Psoas muscle (tissue), 7 donors: ENCODE measurements at regions not wholly inside any gene's neighbourhood (a gene's known extent, or its start where the extent isn't known, plus 50 kb on each side); places are given as distances from the start of the nearest gene placed in this dataset.

ENCODE experiments used
- ATAC-seq, 4 donors: fragments of 200-7000 bp; cut with Tn5 transposase; one replicate each; pipeline ENCODE4 v1.9.1; 2020; ENCODE audit warnings: moderate library complexity in 3 of 4, mild to moderate bottlenecking in 2 of 4
- DNase-seq, 2 donors: peaks; one replicate each; pipeline ENCODE4 v3.0.0-alpha.2; 2020
- H3K27ac ChIP-seq: fragments of 200-600 bp; one replicate; pipeline ENCODE4 v1.8.0; 2022
- H3K27me3 ChIP-seq, 3 donors: fragments of 200-600 bp in 1 of 3; one replicate each; pipeline versions ENCODE4 v1.6.1 to v1.8.0; 2013 to 2022; ENCODE audit warnings: low read length in 2 of 3, mild to moderate bottlenecking in 2 of 3, moderate library complexity in 1 of 3; ENCODE audit not compliant: insufficient read depth in 3 of 3
- H3K36me3 ChIP-seq, 2 donors: fragments of 200-600 bp in 1 of 2; one replicate each; pipeline versions ENCODE4 v1.6.1 to v1.8.0; 2013 to 2022; ENCODE audit warnings: low read depth in 1 of 2, mild to moderate bottlenecking in 1 of 2, moderate library complexity in 1 of 2; ENCODE audit not compliant: insufficient read depth in 1 of 2
- H3K4me1 ChIP-seq: fragments of 200-600 bp; one replicate; pipeline ENCODE4 v1.8.0; 2022
- H3K4me3 ChIP-seq: fragments of 200-600 bp; one replicate; pipeline ENCODE4 v1.8.0; 2022; ENCODE audit warnings: mild to moderate bottlenecking
- H3K9me3 ChIP-seq: fragments of 200-600 bp; one replicate; pipeline ENCODE4 v1.8.0; 2022
- WGBS, 3 donors: extraction: QIAGEN DNeasy Blood & Tissue Kit; methylation state at CpG; one replicate each; pipeline versions ENCODE4 v1.1.6 to v1.1.7; 2013; 5-methylcytosine and 5-hydroxymethylcytosine counted together
- intact Hi-C, 2 donors: fragments of 100-400 bp; cut with DNase I; formaldehyde crosslinking; loops; one replicate each; pipeline versions ENCODE4 v1.11.0 to v1.14.2; 2022
- TF ChIP-seq, protein P1 (sequence below): fragments of 200-600 bp; IDR thresholded peaks from one replicate; pipeline ENCODE4 v1.8.0; 2022; ENCODE audit warnings: antibody characterized with exemption
- donor health status: healthy with polysubstance abuse.
- donor health status: DM: no; HTN: no; CAD: no; lungs with moderate emphysema.
- donor health status: Bipolar disorder and iron deficiency.
- donor health status: healthy.
- donor health status: DM: yes; HTN: yes; CAD: no.
- donor health status: DM: no; HTN: no; CAD: no.
- donor health status: DM: yes; HTN: yes; CAD: no.

GRCh38 chr7:54394834-54395233 lies 147.3 kb upstream of the VSTM2A start:
- Histone ChIP-seq H3K4me1 (no peaks in the 10 kb centered on the region), H3K36me3 (no peaks in the 10 kb centered on the region), H3K27ac (no peak overlapping the region), H3K4me3 (no peak overlapping the region), H3K27me3 (no peaks in the 10 kb centered on the region), H3K9me3 (no peaks in the 10 kb centered on the region)
- 84 to 92% (median 86%) methylated on average over 4 of the region's 4 CpGs for WGBS, 3 donors
- ATAC-seq = no peak
- TF ChIP-seq, protein P1, sequence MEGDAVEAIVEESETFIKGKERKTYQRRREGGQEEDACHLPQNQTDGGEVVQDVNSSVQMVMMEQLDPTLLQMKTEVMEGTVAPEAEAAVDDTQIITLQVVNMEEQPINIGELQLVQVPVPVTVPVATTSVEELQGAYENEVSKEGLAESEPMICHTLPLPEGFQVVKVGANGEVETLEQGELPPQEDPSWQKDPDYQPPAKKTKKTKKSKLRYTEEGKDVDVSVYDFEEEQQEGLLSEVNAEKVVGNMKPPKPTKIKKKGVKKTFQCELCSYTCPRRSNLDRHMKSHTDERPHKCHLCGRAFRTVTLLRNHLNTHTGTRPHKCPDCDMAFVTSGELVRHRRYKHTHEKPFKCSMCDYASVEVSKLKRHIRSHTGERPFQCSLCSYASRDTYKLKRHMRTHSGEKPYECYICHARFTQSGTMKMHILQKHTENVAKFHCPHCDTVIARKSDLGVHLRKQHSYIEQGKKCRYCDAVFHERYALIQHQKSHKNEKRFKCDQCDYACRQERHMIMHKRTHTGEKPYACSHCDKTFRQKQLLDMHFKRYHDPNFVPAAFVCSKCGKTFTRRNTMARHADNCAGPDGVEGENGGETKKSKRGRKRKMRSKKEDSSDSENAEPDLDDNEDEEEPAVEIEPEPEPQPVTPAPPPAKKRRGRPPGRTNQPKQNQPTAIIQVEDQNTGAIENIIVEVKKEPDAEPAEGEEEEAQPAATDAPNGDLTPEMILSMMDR = no peak
- intact Hi-C loops = no loop called here
- DNase-seq = no peak

GRCh38 chr7:54397836-54398612 lies 144.2 kb upstream of the VSTM2A start:
- ATAC-seq (no peak), DNase-seq (no peak)
- no peak overlapping the region for H3K27ac ChIP-seq
- TF ChIP-seq, protein P1 = no peak
- H3K4me1 ChIP-seq = no peaks in the 10 kb centered on the region
- H3K9me3 ChIP-seq = no peaks in the 10 kb centered on the region
- WGBS, 3 donors = 77 to 84% (median 83%) methylated on average over 6 of the region's 6 CpGs
- no peaks in the 10 kb centered on the region for H3K27me3 ChIP-seq
- intact Hi-C loops = no loop called here
- no peak overlapping the region for H3K4me3 ChIP-seq
- no peaks in the 10 kb centered on the region for H3K36me3 ChIP-seq

GRCh38 chr7:54398863-54399262 lies 143.3 kb upstream of the VSTM2A start:
- 80 to 81% (median 80%) methylated on average over 5 of the region's 5 CpGs for WGBS, 3 donors
- TF ChIP-seq, protein P1 = no peak
- ATAC-seq (no peak), DNase-seq (no peak)
- no peaks in the 10 kb centered on the region for H3K27me3 ChIP-seq
- H3K36me3 ChIP-seq = no peaks in the 10 kb centered on the region
- intact Hi-C loops = no loop called here
- H3K4me1 ChIP-seq = no peaks in the 10 kb centered on the region
- H3K27ac ChIP-seq = no peak overlapping the region
- no peak overlapping the region for H3K4me3 ChIP-seq
- H3K9me3 ChIP-seq = no peaks in the 10 kb centered on the region

DNA sequence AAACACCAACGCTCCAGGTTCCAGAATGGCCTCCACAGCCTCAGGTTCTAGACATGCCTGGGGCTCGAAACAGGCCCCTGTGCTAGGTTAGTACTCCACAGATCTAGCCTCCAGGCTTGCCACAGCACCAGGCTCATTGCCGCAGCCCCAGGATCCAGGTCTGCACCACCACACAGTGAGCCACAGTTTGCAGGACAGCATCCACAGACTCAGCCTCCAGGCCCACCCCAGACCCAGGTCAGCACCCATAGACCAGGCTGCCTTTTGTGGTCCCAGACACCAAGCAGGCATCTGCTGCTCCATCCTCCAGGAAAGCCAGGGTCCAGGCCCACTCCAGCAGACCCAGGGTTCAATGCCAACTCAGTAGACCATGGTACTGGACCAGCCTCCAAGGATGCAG lies 132.3 kb upstream of the VSTM2A start:
- Histone ChIP-seq H3K4me3 (no peak overlapping the region), H3K27ac (no peak overlapping the region), H3K9me3 (peaks cover 16% of the 10 kb centered on the region), H3K36me3 (no peaks in the 10 kb centered on the region), H3K4me1 (no peaks in the 10 kb centered on the region), H3K27me3 (no peaks in the 10 kb centered on the region)
- DNase-seq = no peak
- intact Hi-C loops = no loop called here
- TF ChIP-seq, protein P1 = no peak
- 81 to 90% (median 85%) methylated on average over 3 of the region's 3 CpGs for WGBS, 3 donors
- ATAC-seq = no peak

GRCh38 chr7:54416678-54417077 lies 125.5 kb upstream of the VSTM2A start:
- Histone ChIP-seq H3K4me3 (no peak overlapping the region), H3K9me3 (peaks cover 11% of the 10 kb centered on the region), H3K36me3 (no peaks in the 10 kb centered on the region), H3K27me3 (no peaks in the 10 kb centered on the region), H3K27ac (no peak overlapping the region), H3K4me1 (no peaks in the 10 kb centered on the region)
- intact Hi-C loops = no loop called here
- WGBS, 3 donors = 58 to 72% (median 62%) methylated on average over 3 of the region's 3 CpGs
- no peak for ATAC-seq
- TF ChIP-seq, protein P1 = no peak
- DNase-seq = no peak
